Esophagus muscularis mucosa (tissue), 3 donors: ENCODE measurements at regions not wholly inside any gene's neighbourhood (a gene's known extent, or its start where the extent isn't known, plus 50 kb on each side); places are given as distances from the start of the nearest gene placed in this dataset.

ENCODE experiments used
- POLR2A ChIP-seq: fragments of 450-650 bp; IDR thresholded peaks from one replicate; pipeline ENCODE4 v1.6.1; 2017; ENCODE audit warnings: antibody characterized with exemption, moderate library complexity, mild to moderate bottlenecking, low read depth
- TF ChIP-seq, protein P1 (sequence below), 3 experiments: fragments of 200-600 bp in 2 of 3; fragments of 450-650 bp in 1 of 3; sonication (generic) in 2 of 3; IDR thresholded peaks; one replicate each; pipeline ENCODE4 v1.5.1; 2017 to 2019; ENCODE audit warnings: antibody characterized with exemption in 3 of 3, mild to moderate bottlenecking in 2 of 3, moderate library complexity in 1 of 3

DNA sequence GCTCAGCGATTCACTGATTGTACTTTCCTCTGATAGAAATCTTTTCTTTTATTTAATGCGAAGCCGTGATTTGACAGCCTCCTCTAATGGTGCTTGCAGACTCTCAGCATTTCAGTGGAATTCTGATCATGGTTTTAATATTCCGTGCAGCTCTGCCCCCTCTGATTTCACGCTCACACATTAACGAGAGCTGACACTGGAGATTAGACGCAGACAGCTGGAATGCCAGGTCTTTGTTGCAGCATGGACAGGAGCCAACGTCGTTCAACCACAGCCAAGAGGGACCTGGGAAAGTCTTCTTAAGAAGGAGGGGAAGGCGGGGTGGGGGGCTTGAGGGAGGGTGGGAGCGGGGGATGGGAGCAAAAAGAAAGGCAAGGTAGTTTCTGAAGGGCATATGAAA lies 186.4 kb downstream of the BLID start:
- TF ChIP-seq, protein P1, sequence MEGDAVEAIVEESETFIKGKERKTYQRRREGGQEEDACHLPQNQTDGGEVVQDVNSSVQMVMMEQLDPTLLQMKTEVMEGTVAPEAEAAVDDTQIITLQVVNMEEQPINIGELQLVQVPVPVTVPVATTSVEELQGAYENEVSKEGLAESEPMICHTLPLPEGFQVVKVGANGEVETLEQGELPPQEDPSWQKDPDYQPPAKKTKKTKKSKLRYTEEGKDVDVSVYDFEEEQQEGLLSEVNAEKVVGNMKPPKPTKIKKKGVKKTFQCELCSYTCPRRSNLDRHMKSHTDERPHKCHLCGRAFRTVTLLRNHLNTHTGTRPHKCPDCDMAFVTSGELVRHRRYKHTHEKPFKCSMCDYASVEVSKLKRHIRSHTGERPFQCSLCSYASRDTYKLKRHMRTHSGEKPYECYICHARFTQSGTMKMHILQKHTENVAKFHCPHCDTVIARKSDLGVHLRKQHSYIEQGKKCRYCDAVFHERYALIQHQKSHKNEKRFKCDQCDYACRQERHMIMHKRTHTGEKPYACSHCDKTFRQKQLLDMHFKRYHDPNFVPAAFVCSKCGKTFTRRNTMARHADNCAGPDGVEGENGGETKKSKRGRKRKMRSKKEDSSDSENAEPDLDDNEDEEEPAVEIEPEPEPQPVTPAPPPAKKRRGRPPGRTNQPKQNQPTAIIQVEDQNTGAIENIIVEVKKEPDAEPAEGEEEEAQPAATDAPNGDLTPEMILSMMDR (IDR thresholded peaks at IDR 0.05): no peak
- TF ChIP-seq POLR2A: no peak
